ENCODE measurements at regions not wholly inside any gene's neighbourhood (a gene's known extent, or its start where the extent isn't known, plus 50 kb on each side); places are given as distances from the start of the nearest gene placed in this dataset.
A peak's percentile ranks its signal among the peaks of the same experiment; 100 is the strongest.

GRCh38 chr2:156110890-156111289, 221.6 kb downstream of the NR4A2 start:
- no peaks in the 10 kb centered on the region for H3K4me1 ChIP-seq (ENCODE audit: low read depth)
- TF ChIP-seq, protein P1, sequence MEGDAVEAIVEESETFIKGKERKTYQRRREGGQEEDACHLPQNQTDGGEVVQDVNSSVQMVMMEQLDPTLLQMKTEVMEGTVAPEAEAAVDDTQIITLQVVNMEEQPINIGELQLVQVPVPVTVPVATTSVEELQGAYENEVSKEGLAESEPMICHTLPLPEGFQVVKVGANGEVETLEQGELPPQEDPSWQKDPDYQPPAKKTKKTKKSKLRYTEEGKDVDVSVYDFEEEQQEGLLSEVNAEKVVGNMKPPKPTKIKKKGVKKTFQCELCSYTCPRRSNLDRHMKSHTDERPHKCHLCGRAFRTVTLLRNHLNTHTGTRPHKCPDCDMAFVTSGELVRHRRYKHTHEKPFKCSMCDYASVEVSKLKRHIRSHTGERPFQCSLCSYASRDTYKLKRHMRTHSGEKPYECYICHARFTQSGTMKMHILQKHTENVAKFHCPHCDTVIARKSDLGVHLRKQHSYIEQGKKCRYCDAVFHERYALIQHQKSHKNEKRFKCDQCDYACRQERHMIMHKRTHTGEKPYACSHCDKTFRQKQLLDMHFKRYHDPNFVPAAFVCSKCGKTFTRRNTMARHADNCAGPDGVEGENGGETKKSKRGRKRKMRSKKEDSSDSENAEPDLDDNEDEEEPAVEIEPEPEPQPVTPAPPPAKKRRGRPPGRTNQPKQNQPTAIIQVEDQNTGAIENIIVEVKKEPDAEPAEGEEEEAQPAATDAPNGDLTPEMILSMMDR (IDR thresholded peaks at IDR 0.05; ENCODE audit: low read depth, low read length), result no peak
- H3K36me3 ChIP-seq, result no peaks in the 10 kb centered on the region
- no peak overlapping the region for H3K27ac ChIP-seq
- peak in 1 of 2 donors; percentile 19 for DNase-seq (ENCODE audit: low read depth in 1 of 2, low spot score in 1 of 2)
- H3K27me3 ChIP-seq, result no peaks in the 10 kb centered on the region
- no peaks in the 10 kb centered on the region for H3K9me3 ChIP-seq (ENCODE audit: low read depth)
- H3K4me3 ChIP-seq, result no peak overlapping the region

- H3K27ac ChIP-seq, result no peak overlapping the region
- no peaks in the 10 kb centered on the region for H3K27me3 ChIP-seq
Observed at GRCh38 chr2:156099382-156099781, 233.1 kb downstream of the NR4A2 start.

GRCh38 chr2:156098506-156098905, 234.0 kb downstream of the NR4A2 start:
- H3K27me3 ChIP-seq, result no peaks in the 10 kb centered on the region
- TF ChIP-seq, protein P1 (IDR thresholded peaks at IDR 0.05; ENCODE audit: low read depth, low read length), result no peak
- H3K4me3 ChIP-seq, result no peak overlapping the region
- no peak overlapping the region for H3K27ac ChIP-seq
- H3K4me1 ChIP-seq (ENCODE audit: low read depth), result no peaks in the 10 kb centered on the region
- no peaks in the 10 kb centered on the region for H3K9me3 ChIP-seq (ENCODE audit: low read depth)
- no peaks in the 10 kb centered on the region for H3K36me3 ChIP-seq
- DNase-seq (ENCODE audit: low read depth in 1 of 2, low spot score in 1 of 2), result no peak

More at GRCh38 chr2:156099382-156099781, 233.1 kb downstream of the NR4A2 start:
- H3K4me1 ChIP-seq (ENCODE audit: low read depth), result no peaks in the 10 kb centered on the region
- no peak overlapping the region for H3K4me3 ChIP-seq
- TF ChIP-seq, protein P1 (IDR thresholded peaks at IDR 0.05; ENCODE audit: low read depth, low read length), result no peak
- H3K9me3 ChIP-seq (ENCODE audit: low read depth), result no peaks in the 10 kb centered on the region
- DNase-seq (ENCODE audit: low read depth in 1 of 2, low spot score in 1 of 2), result no peak
- no peaks in the 10 kb centered on the region for H3K36me3 ChIP-seq

GRCh38 chr2:156088587-156088986, 243.9 kb downstream of the NR4A2 start:
- no peaks in the 10 kb centered on the region for H3K9me3 ChIP-seq (ENCODE audit: low read depth)
- H3K27me3 ChIP-seq, result no peaks in the 10 kb centered on the region
- TF ChIP-seq, protein P1 (IDR thresholded peaks at IDR 0.05; ENCODE audit: low read depth, low read length), result no peak
- peaks cover 8% of the 10 kb centered on the region for H3K4me1 ChIP-seq (ENCODE audit: low read depth)
- no peaks in the 10 kb centered on the region for H3K36me3 ChIP-seq
- peak in 1 of 2 donors; percentile 42 for DNase-seq (ENCODE audit: low read depth in 1 of 2, low spot score in 1 of 2)
- no peak overlapping the region for H3K27ac ChIP-seq
- H3K4me3 ChIP-seq, result no peak overlapping the region

GRCh38 chr2:156087875-156088274, 244.6 kb downstream of the NR4A2 start:
- Histone ChIP-seq H3K4me1 (ENCODE audit: low read depth) (peaks cover 8% of the 10 kb centered on the region), H3K4me3 (no peak overlapping the region), H3K36me3 (no peaks in the 10 kb centered on the region), H3K27ac (no peak overlapping the region), H3K27me3 (no peaks in the 10 kb centered on the region), H3K9me3 (ENCODE audit: low read depth) (no peaks in the 10 kb centered on the region)
- TF ChIP-seq, protein P1 (IDR thresholded peaks at IDR 0.05; ENCODE audit: low read depth, low read length), result no peak
- DNase-seq (ENCODE audit: low read depth in 1 of 2, low spot score in 1 of 2), result peak in 1 of 2 donors; percentile 1

Measured in cardiac muscle cell (in vitro differentiated cells and primary cell).